ENCODE measurements at regions not wholly inside any gene's neighbourhood (a gene's known extent, or its start where the extent isn't known, plus 50 kb on each side); places are given as distances from the start of the nearest gene placed in this dataset.

GRCh38 chr15:23853286-23853685 is 166.2 kb upstream of the NDN start:
- POLR2A ChIA-PET = no interaction called here
- Mint-ChIP-seq H3K4me3 (ENCODE audit: unreplicated experiment) (no peak overlapping the region), H3K9me3 (ENCODE audit: unreplicated experiment) (peaks cover 56% of the 10 kb centered on the region), H3K4me1 (ENCODE audit: insufficient read depth, unreplicated experiment) (no peaks in the 10 kb centered on the region), H3K36me3 (ENCODE audit: insufficient read depth, unreplicated experiment) (no peaks in the 10 kb centered on the region), H3K27ac (ENCODE audit: low read depth, unreplicated experiment) (no peak overlapping the region), H3K27me3 (ENCODE audit: insufficient read depth, unreplicated experiment) (no peaks in the 10 kb centered on the region)
- BruUV-seq (replicated peaks) = no TSS peak
- no peak for DNase-seq (ENCODE audit: unreplicated experiment)
- TF ChIP-seq CTCF (IDR thresholded peaks at IDR 0.05; ENCODE audit: unreplicated experiment) = no peak
- CTCF ChIA-PET = interaction anchor here (2.7 kb wide), 1 partner anchor 204 kb away, joined by 16 read pairs; no protein-coding TSS in a partner anchor
- intact Hi-C loops (cut with micrococcal nuclease) = no loop called here

- no peak overlapping the region for H3K4me3 Mint-ChIP-seq (ENCODE audit: unreplicated experiment)
- no peak for TF ChIP-seq CTCF (IDR thresholded peaks at IDR 0.05; ENCODE audit: unreplicated experiment)
- no peak for DNase-seq (ENCODE audit: unreplicated experiment)
- no TSS peak for BruUV-seq (replicated peaks)
- ChIA-PET CTCF (interaction anchor here (0.6 to 2.7 kb wide), 7 partner anchors 11 to 1705 kb away, joined by 3 to 16 read pairs (median 3); no protein-coding TSS in a partner anchor), POLR2A (no interaction called here)
- peaks cover 50% of the 10 kb centered on the region for H3K9me3 Mint-ChIP-seq (ENCODE audit: unreplicated experiment)
- H3K27ac Mint-ChIP-seq (ENCODE audit: low read depth, unreplicated experiment) = no peak overlapping the region
- intact Hi-C loops (cut with micrococcal nuclease) = no loop called here
- no peaks in the 10 kb centered on the region for H3K27me3 Mint-ChIP-seq (ENCODE audit: insufficient read depth, unreplicated experiment)
- H3K36me3 Mint-ChIP-seq (ENCODE audit: insufficient read depth, unreplicated experiment) = no peaks in the 10 kb centered on the region
- no peaks in the 10 kb centered on the region for H3K4me1 Mint-ChIP-seq (ENCODE audit: insufficient read depth, unreplicated experiment)
Measured at GRCh38 chr15:23854203-23854911, 167.3 kb upstream of the NDN start.

GRCh38 chr15:23854912-23855659 is 168.0 kb upstream of the NDN start:
- TF ChIP-seq CTCF (IDR thresholded peaks at IDR 0.05; ENCODE audit: unreplicated experiment) = no peak
- Mint-ChIP-seq H3K4me1 (ENCODE audit: insufficient read depth, unreplicated experiment) (no peaks in the 10 kb centered on the region), H3K27ac (ENCODE audit: low read depth, unreplicated experiment) (no peak overlapping the region), H3K9me3 (ENCODE audit: unreplicated experiment) (peaks cover 55% of the 10 kb centered on the region), H3K36me3 (ENCODE audit: insufficient read depth, unreplicated experiment) (no peaks in the 10 kb centered on the region), H3K4me3 (ENCODE audit: unreplicated experiment) (no peak overlapping the region), H3K27me3 (ENCODE audit: insufficient read depth, unreplicated experiment) (no peaks in the 10 kb centered on the region)
- no TSS peak for BruUV-seq (replicated peaks)
- ChIA-PET POLR2A (no interaction called here), CTCF (interaction anchor here (0.6 to 2.7 kb wide), 5 partner anchors 44 to 991 kb away, joined by 3 to 16 read pairs (median 3); no protein-coding TSS in a partner anchor)
- no peak for DNase-seq (ENCODE audit: unreplicated experiment)
- intact Hi-C loops (cut with micrococcal nuclease) = loop anchor here (5.0 kb wide), 1 partner anchor 358 kb away; no protein-coding TSS in a partner anchor

- POLR2A ChIA-PET = no interaction called here
- no TSS peak for BruUV-seq (replicated peaks)
- intact Hi-C loops (cut with micrococcal nuclease) = loop anchor here (5.0 kb wide), 1 partner anchor 359 kb away; no protein-coding TSS in a partner anchor
- Mint-ChIP-seq H3K36me3 (ENCODE audit: insufficient read depth, unreplicated experiment) (no peaks in the 10 kb centered on the region), H3K27me3 (ENCODE audit: insufficient read depth, unreplicated experiment) (no peaks in the 10 kb centered on the region), H3K9me3 (ENCODE audit: unreplicated experiment) (peaks cover 47% of the 10 kb centered on the region), H3K4me3 (ENCODE audit: unreplicated experiment) (no peak overlapping the region), H3K27ac (ENCODE audit: low read depth, unreplicated experiment) (no peak overlapping the region), H3K4me1 (ENCODE audit: insufficient read depth, unreplicated experiment) (no peaks in the 10 kb centered on the region)
- CTCF ChIA-PET = interaction anchor here (0.6 to 5.4 kb wide), 4 partner anchors 12 to 260 kb away, joined by 3 to 49 read pairs (median 3); no protein-coding TSS in a partner anchor
- no peak for DNase-seq (ENCODE audit: unreplicated experiment)
- no peak for TF ChIP-seq CTCF (IDR thresholded peaks at IDR 0.05; ENCODE audit: unreplicated experiment)
Measured at GRCh38 chr15:23855947-23856346, 168.8 kb upstream of the NDN start.
